Spleen (tissue), 3 donors: ENCODE measurements at regions not wholly inside any gene's neighbourhood (a gene's known extent, or its start where the extent isn't known, plus 50 kb on each side); places are given as distances from the start of the nearest gene placed in this dataset.
A peak's percentile ranks its signal among the peaks of the same experiment; 100 is the strongest.

Experiments
- POLR2A ChIP-seq, 3 donors: fragments of 450-650 bp; IDR thresholded peaks; one replicate each; pipeline ENCODE4 v1.5.1; 2017; ENCODE audit warnings: antibody characterized with exemption in 3 of 3, mild to moderate bottlenecking in 1 of 3
- POLR2AphosphoS5 ChIP-seq, 3 donors: sonication (generic); formaldehyde crosslinking; IDR thresholded peaks; one replicate each; pipeline ENCODE4 v1.5.1; 2017; ENCODE audit warnings: antibody characterized with exemption in 3 of 3

- peak in 1 of 3 donors; percentile 17 for TF ChIP-seq POLR2AphosphoS5 (IDR thresholded peaks at IDR 0.05)
- TF ChIP-seq POLR2A (IDR thresholded peaks at IDR 0.05), result no peak
These were observed 106.7 kb upstream of the NABP1 start for GRCh38 chr2:191571163-191571769.
